Neural cell (in vitro differentiated cells): ENCODE measurements at regions not wholly inside any gene's neighbourhood (a gene's known extent, or its start where the extent isn't known, plus 50 kb on each side); places are given as distances from the start of the nearest gene placed in this dataset.

Source experiments
- H2AFZ ChIP-seq: fragments of 200-600, 300-800 bp; sonication (generic), shearing (Covaris generic); 2 replicates; pipeline ENCODE4 v1.6.0; 2014; ENCODE audit warnings: low read depth, mild to moderate bottlenecking, antibody characterized with exemption, low read length, moderate library complexity
- H3F3A ChIP-seq: fragments of 200-600 bp; shearing (Covaris generic); 2 replicates; pipeline ENCODE4 v1.6.1; 2016; ENCODE audit warnings: mild to moderate bottlenecking, moderate library complexity, mixed read lengths, antibody characterized with exemption, low read length; ENCODE audit not compliant: insufficient read depth, poor library complexity, severe bottlenecking
- H3K27ac ChIP-seq: fragments of 200-600, 300-800 bp; sonication (generic), shearing (Covaris generic); 2 replicates; pipeline ENCODE4 v1.5.1; 2014; ENCODE audit warnings: mild to moderate bottlenecking, low read length, moderate library complexity
- H3K27me3 ChIP-seq: fragments of 300-800, 200-600 bp; sonication (generic), shearing (Covaris generic); 2 replicates; pipeline ENCODE4 v1.6.0; 2014; ENCODE audit warnings: mild to moderate bottlenecking, low read depth, low read length, moderate library complexity; ENCODE audit not compliant: insufficient read depth
- H3K36me3 ChIP-seq: fragments of 300-800, 200-600 bp; sonication (generic), shearing (Covaris generic); 2 replicates; pipeline ENCODE4 v1.5.1; 2014; ENCODE audit warnings: mild to moderate bottlenecking, antibody characterized with exemption, low read length, moderate library complexity; ENCODE audit not compliant: insufficient read depth
- H3K4me2 ChIP-seq: fragments of 300-800, 200-600 bp; sonication (generic), shearing (Covaris generic); 2 replicates; pipeline ENCODE4 v1.6.0; 2014; ENCODE audit warnings: mild to moderate bottlenecking, low read length
- H3K4me3 ChIP-seq: fragments of 300-800, 200-600 bp; sonication (generic), shearing (Covaris generic); 2 replicates; pipeline ENCODE4 v1.5.1; 2014; ENCODE audit warnings: mild to moderate bottlenecking, low read length, moderate library complexity
- H3K79me2 ChIP-seq: fragments of 200-600 bp; shearing (Covaris generic); replicated peaks from 2 replicates; pipeline ENCODE4 v1.6.0; 2014; ENCODE audit warnings: mild to moderate bottlenecking, low read length, moderate library complexity; ENCODE audit not compliant: insufficient read depth
- H3K9ac ChIP-seq: fragments of 300-800, 200-600 bp; sonication (generic), shearing (Covaris generic); 2 replicates; pipeline ENCODE4 v1.6.1; 2016; ENCODE audit warnings: mild to moderate bottlenecking, low read length, mixed read lengths
- H3K9me2 ChIP-seq: fragments of 200-600 bp; shearing (Covaris generic); 2 replicates; pipeline ENCODE4 v1.6.1; 2016; ENCODE audit warnings: mild to moderate bottlenecking, low read length, mixed read lengths; ENCODE audit not compliant: insufficient read depth
- H3K9me3 ChIP-seq: fragments of 200-600, 300-800 bp; sonication (generic), shearing (Covaris generic); 2 replicates; pipeline ENCODE4 v1.6.1; 2016; ENCODE audit warnings: mild to moderate bottlenecking, mixed run types, low read length, moderate library complexity, mixed read lengths
- H4K20me1 ChIP-seq: fragments of 200-600 bp; shearing (Covaris generic); 2 replicates; pipeline ENCODE4 v1.6.1; 2016; ENCODE audit warnings: mild to moderate bottlenecking, mixed run types; ENCODE audit not compliant: insufficient read depth
- CTCF ChIP-seq: fragments of 450-650 bp; IDR thresholded peaks from 2 replicates; pipeline ENCODE4 v1.5.1; 2014; ENCODE audit warnings: antibody characterized with exemption, mild to moderate bottlenecking, moderate library complexity; ENCODE audit not compliant: poor library complexity, severe bottlenecking
- EP300 ChIP-seq: fragments of 450-650 bp; conservative IDR thresholded peaks from 2 replicates; pipeline ENCODE4 v1.6.1; 2014; ENCODE audit warnings: antibody characterized with exemption, mild to moderate bottlenecking, moderate library complexity; ENCODE audit not compliant: poor library complexity, severe bottlenecking
- EZH2 ChIP-seq: fragments of 200-600, 300-800 bp; shearing (Covaris generic), sonication (generic); IDR thresholded peaks from 2 replicates; pipeline ENCODE4 v1.6.1; 2014; ENCODE audit warnings: antibody characterized with exemption, low read length, borderline replicate concordance, mild to moderate bottlenecking; ENCODE audit not compliant: insufficient read depth, poor library complexity, severe bottlenecking
- MXI1 ChIP-seq: fragments of 450-650 bp; conservative IDR thresholded peaks from 2 replicates; pipeline ENCODE4 v1.6.1; 2014; ENCODE audit warnings: antibody characterized with exemption, mild to moderate bottlenecking; ENCODE audit not compliant: poor library complexity, severe bottlenecking
- POLR2AphosphoS5 ChIP-seq: IDR thresholded peaks from 2 replicates; pipeline ENCODE4 v1.6.1; 2012
- RAD21 ChIP-seq: fragments of 450-650 bp; conservative IDR thresholded peaks from 2 replicates; pipeline ENCODE4 v1.6.1; 2014; ENCODE audit warnings: antibody characterized with exemption, mild to moderate bottlenecking, moderate library complexity
- SMC3 ChIP-seq: fragments of 450-650 bp; conservative IDR thresholded peaks from 2 replicates; pipeline ENCODE4 v1.6.1; 2014; ENCODE audit warnings: antibody characterized with exemption, mild to moderate bottlenecking, moderate library complexity; ENCODE audit not compliant: poor library complexity
- TAF1 ChIP-seq: IDR thresholded peaks from 2 replicates; pipeline ENCODE4 v1.6.1; 2012; ENCODE audit warnings: low read depth
- TF ChIP-seq, protein P1 (sequence below): IDR thresholded peaks from 2 replicates; pipeline ENCODE4 v1.6.1; 2012; ENCODE audit warnings: borderline replicate concordance

DNA sequence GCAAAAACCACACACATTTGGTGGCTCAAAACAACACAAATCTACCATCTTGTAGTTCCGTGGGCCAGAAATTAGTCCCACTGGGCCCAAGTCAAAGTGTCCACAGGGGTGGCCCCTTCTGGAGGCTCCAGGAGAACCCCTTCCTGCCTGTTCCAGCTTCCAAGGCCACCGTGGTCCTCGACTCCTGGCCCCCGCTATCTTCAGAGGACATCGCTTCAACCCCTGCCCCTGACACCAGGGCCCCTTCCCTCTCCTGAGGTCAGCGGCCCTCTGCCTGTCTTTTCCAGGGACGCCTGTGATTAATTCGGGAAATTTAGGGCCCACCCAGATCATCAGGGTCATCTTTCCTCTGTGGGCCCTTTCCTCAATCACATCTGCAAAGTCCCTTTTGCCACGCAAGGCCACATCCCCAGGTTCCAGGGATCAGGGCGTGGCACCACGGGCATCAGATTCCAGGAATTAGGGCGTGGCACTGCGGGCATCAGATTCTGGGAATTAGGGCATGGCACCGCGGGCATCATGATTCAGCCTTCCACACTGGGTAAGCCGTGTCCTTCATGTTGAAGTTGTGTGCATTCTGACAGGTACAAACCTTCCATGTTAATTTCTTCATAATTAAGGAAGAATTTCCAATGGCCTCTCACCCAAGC is 59.9 kb upstream of the SMOC2 start:
- H2AFZ ChIP-seq: no peak overlapping the region
- no peak overlapping the region for H3K9ac ChIP-seq
- no peak overlapping the region for H3K4me3 ChIP-seq
- no peaks in the 10 kb centered on the region for H4K20me1 ChIP-seq
- H3F3A ChIP-seq: no peaks in the 10 kb centered on the region
- H3K9me2 ChIP-seq: no peaks in the 10 kb centered on the region
- H3K9me3 ChIP-seq: no peaks in the 10 kb centered on the region
- no peak overlapping the region for H3K4me2 ChIP-seq
- H3K27me3 ChIP-seq: no peaks in the 10 kb centered on the region
- no peaks in the 10 kb centered on the region for H3K36me3 ChIP-seq
- no peak for TF ChIP-seq EP300
- TF ChIP-seq EZH2: no peak
- TF ChIP-seq CTCF: no peak
- TF ChIP-seq TAF1: no peak
- TF ChIP-seq RAD21: no peak
- TF ChIP-seq, protein P1, sequence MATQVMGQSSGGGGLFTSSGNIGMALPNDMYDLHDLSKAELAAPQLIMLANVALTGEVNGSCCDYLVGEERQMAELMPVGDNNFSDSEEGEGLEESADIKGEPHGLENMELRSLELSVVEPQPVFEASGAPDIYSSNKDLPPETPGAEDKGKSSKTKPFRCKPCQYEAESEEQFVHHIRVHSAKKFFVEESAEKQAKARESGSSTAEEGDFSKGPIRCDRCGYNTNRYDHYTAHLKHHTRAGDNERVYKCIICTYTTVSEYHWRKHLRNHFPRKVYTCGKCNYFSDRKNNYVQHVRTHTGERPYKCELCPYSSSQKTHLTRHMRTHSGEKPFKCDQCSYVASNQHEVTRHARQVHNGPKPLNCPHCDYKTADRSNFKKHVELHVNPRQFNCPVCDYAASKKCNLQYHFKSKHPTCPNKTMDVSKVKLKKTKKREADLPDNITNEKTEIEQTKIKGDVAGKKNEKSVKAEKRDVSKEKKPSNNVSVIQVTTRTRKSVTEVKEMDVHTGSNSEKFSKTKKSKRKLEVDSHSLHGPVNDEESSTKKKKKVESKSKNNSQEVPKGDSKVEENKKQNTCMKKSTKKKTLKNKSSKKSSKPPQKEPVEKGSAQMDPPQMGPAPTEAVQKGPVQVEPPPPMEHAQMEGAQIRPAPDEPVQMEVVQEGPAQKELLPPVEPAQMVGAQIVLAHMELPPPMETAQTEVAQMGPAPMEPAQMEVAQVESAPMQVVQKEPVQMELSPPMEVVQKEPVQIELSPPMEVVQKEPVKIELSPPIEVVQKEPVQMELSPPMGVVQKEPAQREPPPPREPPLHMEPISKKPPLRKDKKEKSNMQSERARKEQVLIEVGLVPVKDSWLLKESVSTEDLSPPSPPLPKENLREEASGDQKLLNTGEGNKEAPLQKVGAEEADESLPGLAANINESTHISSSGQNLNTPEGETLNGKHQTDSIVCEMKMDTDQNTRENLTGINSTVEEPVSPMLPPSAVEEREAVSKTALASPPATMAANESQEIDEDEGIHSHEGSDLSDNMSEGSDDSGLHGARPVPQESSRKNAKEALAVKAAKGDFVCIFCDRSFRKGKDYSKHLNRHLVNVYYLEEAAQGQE: no peak
- no peak for TF ChIP-seq MXI1
- no peak for TF ChIP-seq SMC3
- TF ChIP-seq POLR2AphosphoS5: no peak
- no peak overlapping the region for H3K27ac ChIP-seq
- H3K79me2 ChIP-seq: no peaks in the 10 kb centered on the region

- no peaks in the 10 kb centered on the region for H3K9me2 ChIP-seq
- no peak overlapping the region for H3K27ac ChIP-seq
- TF ChIP-seq EP300: no peak
- no peak for TF ChIP-seq TAF1
- TF ChIP-seq EZH2: no peak
- no peak for TF ChIP-seq MXI1
- TF ChIP-seq, protein P1: no peak
- TF ChIP-seq CTCF: no peak
- TF ChIP-seq SMC3: no peak
- no peak for TF ChIP-seq POLR2AphosphoS5
- no peak for TF ChIP-seq RAD21
- H3K4me2 ChIP-seq: no peak overlapping the region
- no peaks in the 10 kb centered on the region for H4K20me1 ChIP-seq
- H3K4me3 ChIP-seq: no peak overlapping the region
- no peak overlapping the region for H2AFZ ChIP-seq
- no peak overlapping the region for H3K9ac ChIP-seq
- H3K9me3 ChIP-seq: no peaks in the 10 kb centered on the region
- H3K36me3 ChIP-seq: no peaks in the 10 kb centered on the region
- no peaks in the 10 kb centered on the region for H3K27me3 ChIP-seq
- no peaks in the 10 kb centered on the region for H3F3A ChIP-seq
- H3K79me2 ChIP-seq: no peaks in the 10 kb centered on the region
Measured at GRCh38 chr6:168381726-168382458, 59.1 kb upstream of the SMOC2 start.
